A549 (cell line): ENCODE measurements at regions not wholly inside any gene's neighbourhood (a gene's known extent, or its start where the extent isn't known, plus 50 kb on each side); places are given as distances from the start of the nearest gene placed in this dataset.

Experiments used
- ATAC-seq, 2 experiments: fragments of 200-7000 bp in 1 of 2; fragments of >200 bp in 1 of 2; cut with Nextera tagmentation in 1 of 2; cut with Tn5 transposase in 1 of 2; 3 replicates each; pipeline versions ENCODE4 v1.8.0 to v1.9.1; 2018 to 2020; ENCODE audit warnings: mild to moderate bottlenecking in 1 of 2, moderate library complexity in 1 of 2
- CTCF ChIA-PET: fragments of 300-600 bp; sonication (Branson Sonifier 250); formaldehyde crosslinking; extraction: SDS; loops from one replicate; lab custom pipeline; 2021; ENCODE audit warnings: antibody characterized with exemption, inconsistent platforms; lab: Yijun Ruan, JAX
- POLR2A ChIA-PET: fragments of 350-600 bp; formaldehyde crosslinking; extraction: SDS; loops from one replicate; lab custom pipeline; 2021; ENCODE audit warnings: antibody characterized with exemption, inconsistent platforms; lab: Yijun Ruan, JAX
- DNase-seq, 2 experiments: peaks; one replicate each; pipeline versions ENCODE4 v3.0.0 to v3.0.0-alpha.2; 2011 to 2016; ENCODE audit warnings: low read depth in 1 of 2, low spot score in 1 of 2
- FAIRE-seq: peaks from 2 replicates; lab custom pipeline; 2011; peaks lifted over from hg19 to GRCh38; lab: Jason Lieb, UNC
- H3K27ac ChIP-seq, 2 experiments: fragments of >200 bp; sonication (Bioruptor Twin); formaldehyde crosslinking; 3 replicates each; pipeline ENCODE4 v1.5.1; 2016 to 2017
- H3K4me1 ChIP-seq: fragments of >200 bp; sonication (Bioruptor Twin); formaldehyde crosslinking; 3 replicates; pipeline ENCODE4 v1.6.1; 2016
- H3K4me2 ChIP-seq: fragments of >200 bp; sonication (Bioruptor Twin); formaldehyde crosslinking; 3 replicates; pipeline ENCODE4 v1.6.1; 2016
- H3K4me3 ChIP-seq: fragments of >200 bp; sonication (Bioruptor Twin); formaldehyde crosslinking; 3 replicates; pipeline ENCODE4 v1.5.1; 2016
- H3K9me3 ChIP-seq: fragments of >200 bp; sonication (Bioruptor Twin); formaldehyde crosslinking; 3 replicates; pipeline ENCODE4 v1.6.1; 2016
- BCL3 ChIP-seq: fragments of >200 bp; sonication (Bioruptor Twin); formaldehyde crosslinking; IDR thresholded peaks from 3 replicates; pipeline ENCODE4 v1.6.1; 2016
- CBX2 ChIP-seq: fragments of 200-600 bp; sonication (generic); IDR thresholded peaks from 2 replicates; pipeline ENCODE4 v1.6.1; 2016; ENCODE audit warnings: low read depth, mild to moderate bottlenecking, borderline replicate concordance
- CBX8 ChIP-seq: fragments of 200-600 bp; sonication (generic); IDR thresholded peaks from 2 replicates; pipeline ENCODE4 v1.6.1; 2016
- CHD2 ChIP-seq: fragments of 150-350 bp; IDR thresholded peaks from 2 replicates; pipeline ENCODE4 v1.6.1; 2014; ENCODE audit warnings: low read length; ENCODE audit not compliant: partially characterized antibody
- FOSB ChIP-seq: fragments of 250-450 bp; sonication (Bioruptor Pico); IDR thresholded peaks from 2 replicates; pipeline ENCODE4 v1.5.0; 2020; ENCODE audit warnings: mild to moderate bottlenecking, moderate library complexity
- FOXS1 ChIP-seq: fragments of 250-450 bp; sonication (Bioruptor Pico); IDR thresholded peaks from 2 replicates; pipeline ENCODE4 v1.5.0; 2020; ENCODE audit warnings: mild to moderate bottlenecking, moderate library complexity
- GATA3 ChIP-seq: IDR thresholded peaks from 2 replicates; pipeline ENCODE4 v1.6.1; 2012; ENCODE audit warnings: borderline replicate concordance
- HOXB5 ChIP-seq: fragments of 250-450 bp; sonication (Bioruptor Pico); IDR thresholded peaks from 2 replicates; pipeline ENCODE4 v1.5.0; 2020; ENCODE audit warnings: mild to moderate bottlenecking, moderate library complexity
- JUN ChIP-seq, 2 experiments: fragments of >200 bp; sonication (Bioruptor Twin); formaldehyde crosslinking; IDR thresholded peaks; 2 replicates in 1 of 2; 3 replicates in 1 of 2; pipeline ENCODE4 v1.6.1; 2016 to 2017
- MAFK ChIP-seq: fragments of 450-650 bp; IDR thresholded peaks from 2 replicates; pipeline ENCODE4 v1.6.1; 2014; ENCODE audit not compliant: partially characterized antibody
- MAZ ChIP-seq: fragments of 150-350 bp; IDR thresholded peaks from 2 replicates; pipeline ENCODE4 v1.6.1; 2014; ENCODE audit warnings: antibody characterized with exemption, low read depth, low read length, borderline replicate concordance
- NFE2L2 ChIP-seq: fragments of 150-350 bp; conservative IDR thresholded peaks from 2 replicates; pipeline ENCODE4 v1.6.1; 2014; ENCODE audit warnings: low read length
- NPAS2 ChIP-seq: fragments of 250-450 bp; sonication (Bioruptor Pico); IDR thresholded peaks from 2 replicates; pipeline ENCODE4 v1.8.0; 2022; ENCODE audit warnings: mild to moderate bottlenecking, moderate library complexity, borderline replicate concordance
- PHF8 ChIP-seq: fragments of 200-600 bp; sonication (generic); IDR thresholded peaks from 2 replicates; pipeline ENCODE4 v1.6.1; 2016; ENCODE audit warnings: low read depth, mild to moderate bottlenecking, antibody characterized with exemption, moderate library complexity, borderline replicate concordance
- POLR2A ChIP-seq: IDR thresholded peaks from 2 replicates; pipeline ENCODE4 v1.6.1; 2012; ENCODE audit warnings: mild to moderate bottlenecking, low read length
- RAD21 ChIP-seq, 2 experiments: fragments of >200 bp in 1 of 2; sonication (Bioruptor Twin) in 1 of 2; formaldehyde crosslinking in 1 of 2; IDR thresholded peaks in 1 of 2; conservative IDR thresholded peaks in 1 of 2; 2 replicates in 1 of 2; 3 replicates in 1 of 2; pipeline ENCODE4 v1.6.1; 2012 to 2018; ENCODE audit warnings: inconsistent platforms in 1 of 2
- RNF2 ChIP-seq: fragments of 200-600 bp; sonication (generic); IDR thresholded peaks from 2 replicates; pipeline ENCODE4 v1.6.1; 2016; ENCODE audit warnings: low read depth, mild to moderate bottlenecking, antibody characterized with exemption, moderate library complexity, borderline replicate concordance
- SMC3 ChIP-seq: fragments of >200 bp; sonication (Bioruptor Twin); formaldehyde crosslinking; IDR thresholded peaks from 3 replicates; pipeline ENCODE4 v1.6.1; 2018; ENCODE audit warnings: inconsistent platforms
- TP53 ChIP-seq: fragments of 250-450 bp; sonication (Bioruptor Pico); IDR thresholded peaks from 2 replicates; pipeline ENCODE4 v1.5.0; 2021; ENCODE audit warnings: mild to moderate bottlenecking, moderate library complexity
- ZSCAN20 ChIP-seq: fragments of 250-450 bp; sonication (Bioruptor Pico); IDR thresholded peaks from 2 replicates; pipeline ENCODE4 v1.8.0; 2022; ENCODE audit warnings: mild to moderate bottlenecking, moderate library complexity
- WGBS: methylation state at CpG from one replicate; pipeline ENCODE4 v1.1.6; 2017; ENCODE audit errors: missing lambda C conversion rate; 5-methylcytosine and 5-hydroxymethylcytosine counted together
- TF ChIP-seq, protein P1 (sequence below): IDR thresholded peaks from 2 replicates; pipeline ENCODE4 v1.6.1; 2012

DNA sequence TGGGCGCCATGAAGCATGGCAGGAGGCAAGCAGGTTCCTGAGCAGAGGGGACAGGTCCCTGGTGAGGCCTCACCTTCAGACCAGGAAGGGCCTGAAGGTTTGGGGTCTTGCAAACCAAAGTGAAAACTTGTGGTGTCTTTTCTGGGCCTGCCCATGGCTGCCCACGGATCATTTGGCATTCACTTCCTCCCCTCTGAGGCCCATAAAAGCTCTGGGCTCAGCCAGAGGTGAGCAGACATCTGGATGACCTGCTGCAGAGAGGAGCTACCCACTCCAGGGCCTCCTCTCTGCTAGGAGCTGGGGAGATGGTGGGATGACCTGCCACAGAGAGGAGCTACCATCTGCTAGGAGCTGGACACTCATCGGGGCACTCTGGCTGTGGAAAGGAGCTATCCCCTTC, 112.9 kb upstream of the TMEM18 start:
- ChIA-PET CTCF (interaction anchor here (0.8 to 1.0 kb wide), 2 partner anchors 16 to 75 kb away, joined by 3 to 4 read pairs; no protein-coding TSS in a partner anchor), POLR2A (no interaction called here)
- H3K4me3 ChIP-seq = no peak overlapping the region
- no peak overlapping the region for H3K27ac ChIP-seq
- H3K4me1 ChIP-seq = no peaks in the 10 kb centered on the region
- no peaks in the 10 kb centered on the region; the same call in 2 of the 3 replicates for H3K9me3 ChIP-seq
- no peak overlapping the region for H3K4me2 ChIP-seq
- no peak for FAIRE-seq
- no peak for ATAC-seq
- 20% methylated on average over 3 of the region's 3 CpGs for WGBS
- TF ChIP-seq GATA3 = no peak
- TF ChIP-seq NFE2L2 = no peak
- TF ChIP-seq, protein P1, sequence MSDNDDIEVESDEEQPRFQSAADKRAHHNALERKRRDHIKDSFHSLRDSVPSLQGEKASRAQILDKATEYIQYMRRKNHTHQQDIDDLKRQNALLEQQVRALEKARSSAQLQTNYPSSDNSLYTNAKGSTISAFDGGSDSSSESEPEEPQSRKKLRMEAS = no peak
- no peak for TF ChIP-seq SMC3
- TF ChIP-seq TP53 = no peak
- TF ChIP-seq JUN (IDR thresholded peaks at IDR 0.05) = no peak
- TF ChIP-seq RNF2 = no peak
- DNase-seq = no peak

- no peak overlapping the region for H3K4me3 ChIP-seq
- TF ChIP-seq RAD21 (conservative IDR thresholded peaks at IDR 0.05 in 1 of 2, IDR thresholded peaks at IDR 0.05 in 1 of 2) = no peak
- no peaks in the 10 kb centered on the region; the same call in 2 of the 3 replicates for H3K9me3 ChIP-seq
- no peak overlapping the region for H3K27ac ChIP-seq
- no peak overlapping the region for H3K4me2 ChIP-seq
- FAIRE-seq (no peak), ATAC-seq (no peak), DNase-seq (no peak)
- ChIA-PET CTCF (interaction anchor here (0.8 kb wide), 1 partner anchor 16 kb away, joined by 3 read pairs; no protein-coding TSS in a partner anchor), POLR2A (no interaction called here)
- 20% methylated on average over 3 of the region's 3 CpGs for WGBS
- H3K4me1 ChIP-seq = no peaks in the 10 kb centered on the region
Measured at GRCh38 chr2:789529-789928, 112.3 kb upstream of the TMEM18 start.

DNA sequence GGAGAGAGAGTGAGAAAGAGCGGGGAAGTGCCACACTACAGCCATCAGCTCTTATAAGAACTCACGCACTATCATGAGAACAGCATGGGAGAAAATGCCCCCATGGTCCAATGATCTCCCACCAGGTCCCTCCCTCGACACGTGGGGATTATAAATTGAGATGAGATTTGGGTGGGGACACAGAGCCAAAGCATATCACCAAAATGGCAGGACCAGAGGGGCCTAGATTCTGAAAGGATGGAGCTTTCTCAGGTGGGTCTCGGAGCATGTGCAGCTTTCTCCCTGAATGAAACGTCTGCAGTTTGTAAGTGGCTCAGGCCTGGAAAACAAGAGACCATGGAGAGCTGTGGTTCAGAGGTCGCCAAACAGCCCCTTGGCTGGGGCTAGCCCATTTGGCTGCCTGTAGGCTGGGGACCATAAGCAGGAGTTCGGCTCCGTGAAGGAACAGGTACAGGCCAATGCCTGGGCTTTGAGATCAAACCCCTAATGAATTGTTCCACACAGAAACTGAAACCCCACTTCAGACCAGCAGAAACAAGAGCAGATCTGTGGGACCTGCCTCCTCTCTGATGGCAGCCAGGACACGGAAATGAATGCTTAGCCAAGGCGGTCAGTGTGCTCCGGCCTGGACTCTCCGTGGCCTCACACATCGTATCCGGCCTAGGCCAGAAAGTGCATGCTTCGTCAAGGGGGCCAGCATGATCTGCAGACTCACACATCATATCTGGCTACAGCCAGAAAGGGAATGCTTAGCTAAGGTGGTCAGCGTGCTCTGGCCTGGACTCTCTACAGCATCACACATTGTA, 111.2 kb upstream of the TMEM18 start:
- FAIRE-seq = no peak
- no peak for ATAC-seq
- no peak overlapping the region for H3K4me3 ChIP-seq
- H3K9me3 ChIP-seq = no peaks in the 10 kb centered on the region; the same call in 2 of the 3 replicates
- POLR2A ChIA-PET = no interaction called here
- H3K27ac ChIP-seq = no peak overlapping the region
- no peak for TF ChIP-seq HOXB5 (CRISPR knock-in tag)
- TF ChIP-seq TP53 = no peak
- no peak for TF ChIP-seq BCL3
- no peak for TF ChIP-seq CBX8
- no peak for TF ChIP-seq ZSCAN20 (CRISPR knock-in tag)
- no peak for TF ChIP-seq CHD2
- TF ChIP-seq SMC3 = no peak
- CTCF ChIA-PET = no interaction called here
- no peak overlapping the region for H3K4me2 ChIP-seq
- 49% methylated on average over 16 of the region's 17 CpGs for WGBS
- no peaks in the 10 kb centered on the region for H3K4me1 ChIP-seq
- no peak for DNase-seq

DNA sequence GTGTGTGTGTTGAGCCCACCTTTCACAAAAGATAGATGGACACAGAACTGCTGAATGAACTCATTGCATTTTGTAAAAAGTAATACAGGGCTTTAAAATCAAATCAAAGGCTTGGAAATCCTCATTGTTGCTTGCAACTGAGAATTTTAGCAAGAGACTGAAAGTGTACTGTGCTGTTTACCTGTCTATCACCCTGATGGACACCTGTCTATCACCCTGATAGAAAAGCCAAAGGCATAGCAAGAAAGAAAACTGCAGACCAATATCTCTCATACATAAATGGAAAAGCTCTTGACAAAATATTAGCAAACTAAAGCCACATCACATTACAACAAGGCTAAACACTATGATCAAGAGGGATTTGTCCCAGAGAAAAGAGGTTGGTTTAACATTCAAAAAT, 107.5 kb upstream of the TMEM18 start:
- H3K9me3 ChIP-seq = peaks cover 3% of the 10 kb centered on the region; the same call in 1 of the 3 replicates
- TF ChIP-seq FOXS1 (CRISPR knock-in tag) (no peak), CHD2 (no peak), MAZ (no peak), CBX2 (no peak), NPAS2 (CRISPR knock-in tag) (no peak), POLR2A (no peak), FOSB (CRISPR knock-in tag) (no peak), CBX8 (no peak), MAFK (no peak), PHF8 (no peak)
- CTCF ChIA-PET = no interaction called here
- no peak overlapping the region for H3K4me2 ChIP-seq
- H3K4me1 ChIP-seq = no peaks in the 10 kb centered on the region
- ATAC-seq = no peak
- DNase-seq = no peak
- POLR2A ChIA-PET = no interaction called here
- FAIRE-seq = no peak
- H3K4me3 ChIP-seq = no peak overlapping the region
- no peak overlapping the region for H3K27ac ChIP-seq
